HEK293 (cell line): ENCODE measurements at regions not wholly inside any gene's neighbourhood (a gene's known extent, or its start where the extent isn't known, plus 50 kb on each side); places are given as distances from the start of the nearest gene placed in this dataset.

Experiments used
- CTCF ChIA-PET: fragments of 350-600 bp; formaldehyde crosslinking; extraction: SDS; loops from one replicate; lab custom pipeline; 2021; ENCODE audit warnings: antibody characterized with exemption; lab: Yijun Ruan, JAX
- POLR2A ChIA-PET: fragments of 300-600 bp; formaldehyde crosslinking; extraction: SDS; loops from one replicate; lab custom pipeline; 2020; ENCODE audit warnings: antibody characterized with exemption, inconsistent platforms; lab: Yijun Ruan, JAX
- H3K27ac ChIP-seq: fragments of 200-500 bp; sonication (Bioruptor generic); 2 replicates; pipeline ENCODE4 v1.5.1; 2014; ENCODE audit warnings: low read depth, low read length, control low read depth, inconsistent platforms; ENCODE audit errors: extremely low read depth
- H3K36me3 ChIP-seq, 2 experiments: fragments of 200-500 bp in 1 of 2; sonication (Bioruptor generic) in 1 of 2; 1 replicate in 1 of 2; 2 replicates in 1 of 2; pipeline ENCODE4 v1.5.1; 2014 to 2017; ENCODE audit warnings: inconsistent platforms in 2 of 2, low read length in 2 of 2; ENCODE audit not compliant: control insufficient read depth in 2 of 2, insufficient read depth in 1 of 2
- H3K4me1 ChIP-seq: fragments of 200-500 bp; sonication (Bioruptor generic); 2 replicates; pipeline ENCODE4 v1.5.1; 2014; ENCODE audit warnings: mild to moderate bottlenecking, low read length, inconsistent platforms; ENCODE audit not compliant: control insufficient read depth, insufficient read depth
- H3K4me3 ChIP-seq: 2 replicates; pipeline ENCODE4 v1.5.1; 2011; ENCODE audit warnings: low read depth, mild to moderate bottlenecking, control low read depth, low read length, moderate library complexity
- H3K9me3 ChIP-seq: fragments of 200-500 bp; sonication (Bioruptor generic); 2 replicates; pipeline ENCODE4 v1.5.1; 2014; ENCODE audit warnings: low read depth, low read length, inconsistent platforms; ENCODE audit not compliant: control insufficient read depth, insufficient read depth
- AEBP2 ChIP-seq: fragments of 450-650 bp; formaldehyde crosslinking; IDR thresholded peaks from 2 replicates; pipeline ENCODE4 v1.5.1; 2016; ENCODE audit warnings: missing biosample characterization, missing genetic modification characterization, borderline replicate concordance
- MEIS1 ChIP-seq: sonication (generic); formaldehyde crosslinking; IDR thresholded peaks from 2 replicates; pipeline ENCODE4 v1.8.1; 2022; ENCODE audit warnings: missing genetic modification reagents, mild to moderate bottlenecking, borderline replicate concordance
- PRDM1 ChIP-seq: fragments of 450-650 bp; formaldehyde crosslinking; IDR thresholded peaks from 2 replicates; pipeline ENCODE4; 2016; ENCODE audit warnings: missing biosample characterization, missing genetic modification characterization
- SP2 ChIP-seq: fragments of 450-650 bp; formaldehyde crosslinking; IDR thresholded peaks from 2 replicates; pipeline ENCODE4 v1.5.1; 2016; ENCODE audit warnings: missing biosample characterization, missing genetic modification characterization
- ZBTB11 ChIP-seq: fragments of 450-650 bp; formaldehyde crosslinking; conservative IDR thresholded peaks from 2 replicates; pipeline ENCODE4 v1.5.1; 2016; ENCODE audit warnings: low read depth, missing biosample characterization, missing genetic modification characterization
- ZBTB21 ChIP-seq: fragments of 450-650 bp; formaldehyde crosslinking; IDR thresholded peaks from 2 replicates; pipeline ENCODE4 v1.5.1; 2017; ENCODE audit warnings: missing biosample characterization, missing genetic modification characterization
- ZNF132 ChIP-seq: fragments of 450-650 bp; formaldehyde crosslinking; IDR thresholded peaks from 2 replicates; pipeline ENCODE4 v1.5.1; 2017; ENCODE audit warnings: missing biosample characterization, missing genetic modification characterization, borderline replicate concordance
- ZNF174 ChIP-seq: fragments of 450-650 bp; formaldehyde crosslinking; IDR thresholded peaks from 2 replicates; pipeline ENCODE4 v1.5.0; 2017; ENCODE audit warnings: missing biosample characterization, mild to moderate bottlenecking, missing genetic modification characterization
- ZNF214 ChIP-seq: fragments of 450-650 bp; formaldehyde crosslinking; IDR thresholded peaks from 2 replicates; pipeline ENCODE4 v1.5.1; 2017; ENCODE audit warnings: missing biosample characterization, mild to moderate bottlenecking, missing genetic modification characterization, borderline replicate concordance
- ZNF223 ChIP-seq: fragments of 450-650 bp; formaldehyde crosslinking; IDR thresholded peaks from 2 replicates; pipeline ENCODE4 v1.5.1; 2016; ENCODE audit warnings: missing biosample characterization, missing genetic modification characterization
- ZNF354C ChIP-seq: fragments of 450-650 bp; formaldehyde crosslinking; IDR thresholded peaks from 2 replicates; pipeline ENCODE4 v1.5.1; 2016; ENCODE audit warnings: missing biosample characterization, missing genetic modification characterization, low read depth, borderline replicate concordance
- ZNF398 ChIP-seq: fragments of 450-650 bp; formaldehyde crosslinking; IDR thresholded peaks from 2 replicates; pipeline ENCODE4 v1.5.1; 2017; ENCODE audit warnings: missing biosample characterization, missing genetic modification characterization
- ZNF423 ChIP-seq: fragments of 450-650 bp; formaldehyde crosslinking; IDR thresholded peaks from 2 replicates; pipeline ENCODE4 v1.5.1; 2016; ENCODE audit warnings: missing biosample characterization, missing genetic modification characterization
- ZNF488 ChIP-seq: fragments of 450-650 bp; formaldehyde crosslinking; IDR thresholded peaks from 2 replicates; pipeline ENCODE4 v1.5.1; 2016; ENCODE audit warnings: missing biosample characterization, missing genetic modification characterization
- ZNF510 ChIP-seq: fragments of 450-650 bp; formaldehyde crosslinking; IDR thresholded peaks from 2 replicates; pipeline ENCODE4 v1.5.1; 2018; ENCODE audit warnings: mild to moderate bottlenecking, missing genetic modification characterization, missing biosample characterization; ENCODE audit not compliant: insufficient replicate concordance
- ZNF670 ChIP-seq: fragments of 450-650 bp; formaldehyde crosslinking; IDR thresholded peaks from 2 replicates; pipeline ENCODE4 v1.5.1; 2016; ENCODE audit warnings: missing biosample characterization, missing genetic modification characterization, low read depth
- ZNF704 ChIP-seq: fragments of 450-650 bp; formaldehyde crosslinking; IDR thresholded peaks from 2 replicates; pipeline ENCODE4 v1.5.1; 2016; ENCODE audit warnings: missing biosample characterization, missing genetic modification characterization
- ZNF785 ChIP-seq: fragments of 450-650 bp; formaldehyde crosslinking; IDR thresholded peaks from 2 replicates; pipeline ENCODE4 v1.5.1; 2016; ENCODE audit warnings: missing biosample characterization, missing genetic modification characterization
- ZNF791 ChIP-seq: fragments of 450-650 bp; formaldehyde crosslinking; IDR thresholded peaks from 2 replicates; pipeline ENCODE4 v1.5.1; 2016; ENCODE audit warnings: missing biosample characterization, missing genetic modification characterization
- ZNF837 ChIP-seq: fragments of 450-650 bp; formaldehyde crosslinking; IDR thresholded peaks from 2 replicates; pipeline ENCODE4 v1.5.1; 2016; ENCODE audit warnings: missing biosample characterization, missing genetic modification characterization
- ZSCAN23 ChIP-seq: fragments of 450-650 bp; formaldehyde crosslinking; IDR thresholded peaks from 2 replicates; pipeline ENCODE4 v1.5.1; 2016; ENCODE audit warnings: missing biosample characterization, missing genetic modification characterization

GRCh38 chr4:123785538-123785937 is 388.9 kb downstream of the SPRY1 start (continued):
- TF ChIP-seq ZSCAN23 (no peak), SP2 (tag by site-specific recombination) (no peak), ZNF670 (tag by site-specific recombination) (no peak), PRDM1 (no peak), ZNF354C (tag by site-specific recombination) (no peak)
- TF ChIP-seq, all 188 proteins: peak for 0

GRCh38 chr4:123786163-123786915 is 389.7 kb downstream of the SPRY1 start:
- CTCF ChIA-PET: no interaction called here
- H3K27ac ChIP-seq: no peak overlapping the region

GRCh38 chr4:123786920-123787319 is 390.3 kb downstream of the SPRY1 start:
- Histone ChIP-seq H3K9me3 (no peaks in the 10 kb centered on the region), H3K36me3 (no peaks in the 10 kb centered on the region), H3K4me1 (no peaks in the 10 kb centered on the region), H3K27ac (no peak overlapping the region), H3K4me3 (no peak overlapping the region)
- ChIA-PET CTCF (interaction anchor here (0.7 kb wide), 1 partner anchor 206 kb away, joined by 3 read pairs; no protein-coding TSS in a partner anchor), POLR2A (no interaction called here)
- TF ChIP-seq ZNF223 (tag by site-specific recombination) (no peak), ZNF174 (tag by site-specific recombination) (no peak), ZNF837 (tag by site-specific recombination) (no peak), ZBTB21 (tag by site-specific recombination) (no peak), ZNF423 (tag by site-specific recombination) (no peak), ZNF510 (no peak), ZBTB11 (tag by site-specific recombination) (no peak), ZNF791 (no peak)

More at GRCh38 chr4:123786163-123786915, 389.7 kb downstream of the SPRY1 start:
- H3K36me3 ChIP-seq: no peaks in the 10 kb centered on the region
- TF ChIP-seq ZNF704 (tag by site-specific recombination) (no peak), ZNF785 (tag by site-specific recombination) (no peak), AEBP2 (tag by site-specific recombination) (no peak), MEIS1 (CRISPR knock-in tag) (no peak), ZBTB21 (tag by site-specific recombination) (no peak), ZNF214 (no peak), ZNF132 (no peak), ZNF488 (tag by site-specific recombination) (no peak), ZNF398 (tag by site-specific recombination) (no peak)
- no peaks in the 10 kb centered on the region for H3K9me3 ChIP-seq
- no peak overlapping the region for H3K4me3 ChIP-seq
- H3K4me1 ChIP-seq: no peaks in the 10 kb centered on the region
- POLR2A ChIA-PET: no interaction called here
